ENCODE measurements at regions not wholly inside any gene's neighbourhood (a gene's known extent, or its start where the extent isn't known, plus 50 kb on each side); places are given as distances from the start of the nearest gene placed in this dataset.

GRCh38 chr10:8424555-8425211, 370.2 kb downstream of the GATA3 start:
- no peak for DNase-seq (ENCODE audit: low read depth)

- DNase-seq (ENCODE audit: low read depth): no peak
Observed at GRCh38 chr10:8428654-8429053, 374.2 kb downstream of the GATA3 start.

GRCh38 chr10:8430321-8430720, 375.8 kb downstream of the GATA3 start:
- DNase-seq (ENCODE audit: low read depth): no peak

GRCh38 chr10:8431511-8431910, 377.0 kb downstream of the GATA3 start:
- no peak for DNase-seq (ENCODE audit: low read depth)

- no peak for DNase-seq (ENCODE audit: low read depth)
Observed at GRCh38 chr10:8435186-8436055, 380.9 kb downstream of the GATA3 start.

- DNase-seq (ENCODE audit: low read depth): no peak
Observed at GRCh38 chr10:8437896-8438295, 383.4 kb downstream of the GATA3 start.

GRCh38 chr10:8438603-8439002, 384.1 kb downstream of the GATA3 start:
- no peak for DNase-seq (ENCODE audit: low read depth)

- DNase-seq (ENCODE audit: low read depth): no peak
Observed at GRCh38 chr10:8439040-8439439, 384.6 kb downstream of the GATA3 start.

- DNase-seq (ENCODE audit: low read depth): peak; percentile 5
Observed at GRCh38 chr10:8444630-8445029, 390.1 kb downstream of the GATA3 start.

GRCh38 chr10:8445353-8445752, 390.9 kb downstream of the GATA3 start:
- DNase-seq (ENCODE audit: low read depth): no peak

- DNase-seq (ENCODE audit: low read depth): no peak
Observed at GRCh38 chr10:8449909-8450308, 395.4 kb downstream of the GATA3 start.

- no peak for DNase-seq (ENCODE audit: low read depth)
Observed at GRCh38 chr10:8453587-8453986, 399.1 kb downstream of the GATA3 start.

- no peak for DNase-seq (ENCODE audit: low read depth)
Observed at GRCh38 chr10:8454357-8454756, 399.9 kb downstream of the GATA3 start.

GRCh38 chr10:8455181-8455580, 400.7 kb downstream of the GATA3 start:
- DNase-seq (ENCODE audit: low read depth): no peak

- no peak for DNase-seq (ENCODE audit: low read depth)
Observed at GRCh38 chr10:8456386-8456785, 401.9 kb downstream of the GATA3 start.

- no peak for DNase-seq (ENCODE audit: low read depth)
Observed at GRCh38 chr10:8460626-8461025, 406.1 kb downstream of the GATA3 start.

- DNase-seq (ENCODE audit: low read depth): no peak
Observed at GRCh38 chr10:8462565-8462964, 408.1 kb downstream of the GATA3 start.

- no peak for DNase-seq (ENCODE audit: low read depth)
Observed at GRCh38 chr10:8463853-8464252, 409.4 kb downstream of the GATA3 start.

- no peak for DNase-seq (ENCODE audit: low read depth)
Observed at GRCh38 chr10:8468477-8468876, 414.0 kb downstream of the GATA3 start.

GRCh38 chr10:8473205-8473604, 418.7 kb downstream of the GATA3 start:
- DNase-seq (ENCODE audit: low read depth): peak; percentile 8

- DNase-seq (ENCODE audit: low read depth): no peak
Observed at GRCh38 chr10:8477300-8477699, 422.8 kb downstream of the GATA3 start.

- no peak for DNase-seq (ENCODE audit: low read depth)
Observed at GRCh38 chr10:8481718-8482504, 427.4 kb downstream of the GATA3 start.

GRCh38 chr10:8485032-8485431, 430.5 kb downstream of the GATA3 start:
- no peak for DNase-seq (ENCODE audit: low read depth)
